ENCODE measurements at regions not wholly inside any gene's neighbourhood (a gene's known extent, or its start where the extent isn't known, plus 50 kb on each side); places are given as distances from the start of the nearest gene placed in this dataset.

DNA sequence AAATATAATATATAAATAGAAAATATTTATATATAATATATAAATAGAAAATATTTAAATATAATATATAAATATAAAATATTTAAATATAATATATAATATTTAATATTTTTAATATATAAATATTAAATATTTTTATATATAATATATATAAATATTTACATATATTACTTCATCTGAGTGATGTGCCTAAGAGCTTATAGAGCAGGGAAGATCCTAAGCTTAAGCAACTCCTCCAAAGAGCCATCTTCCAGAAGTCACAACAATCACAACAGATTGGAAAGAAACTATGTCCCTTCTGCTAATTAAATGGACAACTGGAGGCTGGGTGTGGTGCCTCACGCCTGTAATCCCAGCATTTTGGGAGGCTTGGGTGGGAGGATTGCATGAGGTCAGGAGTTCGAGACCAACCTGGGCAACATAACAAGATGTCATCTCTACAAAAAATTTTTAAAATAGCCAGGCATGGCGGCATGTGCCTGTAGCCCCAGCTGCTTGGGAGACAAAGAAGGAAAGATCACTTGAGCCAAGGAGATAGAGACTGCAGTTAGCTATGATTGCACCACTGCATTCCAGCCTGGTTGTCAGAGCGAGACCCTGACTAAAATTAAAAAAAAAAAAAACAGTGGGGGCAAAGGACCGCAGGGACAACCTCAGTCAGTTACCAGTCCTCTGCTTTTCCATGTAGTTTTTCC lies 198.7 kb downstream of the SKIDA1 start:
- DNase-seq (ENCODE audit: low read depth) = no peak

DNA sequence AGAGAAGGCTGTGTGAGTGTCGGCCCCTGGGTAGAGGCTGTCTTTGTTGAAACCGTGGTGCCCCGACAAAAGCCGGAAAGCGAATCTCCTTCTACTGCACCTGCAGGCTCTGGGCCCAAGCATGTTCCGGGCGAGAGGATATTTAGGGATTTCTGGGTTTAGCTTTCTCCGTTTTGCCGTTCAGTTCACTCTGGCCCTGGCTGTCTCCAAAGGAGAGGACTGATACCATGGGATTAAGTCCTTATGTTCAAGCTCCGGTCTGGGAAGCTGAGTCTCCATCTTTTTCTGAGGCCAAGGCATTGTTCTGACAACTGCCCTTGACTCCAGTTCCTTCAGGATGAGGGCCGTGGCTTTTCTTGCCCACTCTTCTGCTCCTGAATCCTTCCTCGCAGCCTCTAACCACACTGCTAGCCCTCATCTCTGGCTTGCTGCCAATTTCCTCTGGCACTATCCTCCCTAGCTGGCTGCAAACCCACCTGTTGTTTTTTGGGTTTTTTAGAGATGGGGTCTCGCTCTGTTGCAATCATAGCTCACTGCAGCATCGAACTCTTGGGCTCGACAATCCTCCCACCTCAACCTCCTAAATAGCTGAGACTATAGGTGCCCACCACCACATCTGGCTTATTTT lies 206.8 kb downstream of the SKIDA1 start:
- DNase-seq (ENCODE audit: low read depth) = peak; percentile 42

DNA sequence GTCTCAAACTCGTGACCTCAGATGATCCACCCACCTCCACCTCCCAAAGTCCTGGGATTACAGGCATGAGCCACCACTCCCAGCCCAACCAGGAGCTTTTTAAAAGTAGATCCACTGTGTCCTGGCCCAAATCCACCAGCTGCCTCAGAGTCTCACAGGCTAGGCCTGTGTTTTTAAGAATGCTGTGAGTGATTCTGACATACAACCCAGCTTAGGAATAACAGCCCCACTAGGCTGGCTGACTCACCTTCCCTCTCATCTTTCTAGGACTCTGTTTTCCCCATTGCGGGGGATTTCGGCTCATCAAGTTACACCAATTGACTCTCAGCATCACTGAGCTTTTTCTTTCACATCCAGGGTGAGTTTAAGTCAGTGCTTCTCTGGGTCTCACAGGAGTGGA lies 207.6 kb downstream of the SKIDA1 start:
- peak; percentile 75 for DNase-seq (ENCODE audit: low read depth)

DNA sequence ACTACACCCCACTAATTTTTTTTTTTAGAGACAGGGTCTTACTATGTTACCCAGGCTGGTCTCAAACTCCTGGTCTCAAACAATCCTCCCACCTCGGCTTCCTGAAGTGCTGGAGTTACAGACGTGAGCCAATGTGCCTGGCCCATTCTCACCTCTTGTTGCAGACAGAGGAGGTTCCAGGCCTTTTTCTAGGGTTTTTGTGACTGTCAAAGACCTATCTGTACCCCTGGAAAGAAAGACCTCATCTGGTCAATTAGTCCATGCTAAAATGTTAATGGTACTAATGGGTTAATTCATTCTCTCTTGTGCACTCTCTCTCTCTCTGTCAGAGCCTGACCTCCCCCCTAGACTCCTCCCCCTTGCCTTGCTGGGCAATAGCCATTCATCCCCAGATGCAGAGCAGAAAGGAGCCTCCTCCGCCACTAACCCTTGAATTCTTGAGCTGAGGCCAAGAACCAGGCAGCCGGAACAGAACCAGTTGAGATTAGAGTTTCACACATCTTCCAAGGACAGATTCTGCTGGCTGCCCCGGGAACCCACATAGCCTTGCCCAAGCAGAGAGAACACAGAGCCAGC lies 209.7 kb downstream of the SKIDA1 start:
- DNase-seq (ENCODE audit: low read depth) = peak; percentile 85

DNA sequence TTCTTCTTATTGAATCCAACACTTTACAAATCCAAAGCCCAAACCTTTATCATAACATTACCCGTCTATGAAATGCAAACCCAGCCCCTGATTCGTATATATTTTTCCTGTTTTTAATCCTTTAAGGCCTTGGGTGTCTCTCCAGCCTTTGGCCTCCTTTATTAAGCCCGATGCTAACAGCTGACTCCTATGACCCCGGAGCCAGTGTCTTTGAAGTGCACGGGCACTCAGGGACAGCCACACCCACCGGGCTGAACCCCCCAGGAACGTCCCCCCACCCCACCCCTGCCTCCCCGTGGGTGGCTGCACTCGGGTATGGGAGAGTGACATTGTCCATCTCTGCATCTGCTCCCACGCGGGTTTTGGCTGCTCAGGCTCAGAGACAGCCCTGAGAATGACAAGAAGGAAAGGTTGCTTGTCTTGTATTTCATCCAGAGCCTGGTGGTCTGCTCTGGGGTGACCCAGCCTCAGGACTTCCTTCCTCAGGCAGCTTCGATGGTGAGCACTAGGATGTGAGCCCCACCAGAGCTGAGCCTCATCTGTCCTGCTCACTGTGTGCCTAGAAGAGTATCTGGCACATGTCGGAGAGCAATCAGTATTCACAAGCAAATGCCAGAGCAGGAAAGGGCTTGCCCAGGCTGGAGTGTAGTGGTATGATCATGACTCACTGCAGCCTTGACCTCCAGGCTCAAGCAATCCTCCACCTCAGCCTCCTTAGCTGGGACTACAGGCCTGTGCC lies 210.4 kb downstream of the SKIDA1 start:
- peak; percentile 67 for DNase-seq (ENCODE audit: low read depth)

DNA sequence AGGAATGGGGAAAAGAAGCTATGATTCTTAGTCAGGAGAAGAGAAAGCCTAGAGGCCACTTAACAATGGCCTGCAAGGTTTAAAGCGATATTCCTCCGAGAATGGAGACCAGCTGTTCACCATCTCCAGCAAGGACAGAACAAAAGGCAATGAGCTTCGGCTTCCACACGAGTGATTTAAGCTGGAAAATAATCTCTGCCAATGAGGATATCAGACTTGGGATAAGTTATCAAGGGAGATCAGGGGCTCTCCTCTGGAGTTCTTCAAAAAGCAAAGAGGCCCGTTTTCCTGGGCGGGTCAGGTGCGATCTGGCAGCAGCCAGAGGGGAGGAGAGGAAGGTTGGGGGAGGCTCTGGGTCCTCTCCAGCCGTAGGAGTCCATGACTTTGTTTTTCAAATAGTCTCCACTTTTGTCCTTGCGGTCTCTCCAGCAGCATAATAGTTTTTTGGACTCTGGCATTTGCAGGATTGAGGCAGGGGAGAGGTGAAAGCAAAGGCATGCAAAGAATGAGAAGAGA lies 211.3 kb downstream of the SKIDA1 start:
- DNase-seq (ENCODE audit: low read depth) = no peak

DNA sequence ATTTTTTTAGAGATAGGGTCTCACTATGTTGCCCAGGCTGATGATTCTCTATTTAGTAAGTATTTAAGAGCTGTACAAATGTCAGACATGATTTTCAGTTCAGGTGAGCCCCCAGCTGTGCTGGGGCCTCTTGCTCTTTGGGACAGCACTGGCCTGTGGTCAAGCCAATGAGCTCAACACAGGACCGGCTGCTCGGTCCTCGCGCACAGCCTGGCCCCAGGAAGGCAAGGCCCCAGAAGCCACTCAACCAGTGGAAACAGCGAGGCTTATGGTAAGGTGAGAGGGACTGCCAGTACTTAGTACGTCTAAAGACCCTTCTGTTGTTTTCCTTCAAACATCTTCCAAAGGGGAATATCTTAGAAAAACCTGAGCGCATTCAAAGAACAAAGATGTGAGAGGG lies 211.8 kb downstream of the SKIDA1 start:
- DNase-seq (ENCODE audit: low read depth) = no peak

DNA sequence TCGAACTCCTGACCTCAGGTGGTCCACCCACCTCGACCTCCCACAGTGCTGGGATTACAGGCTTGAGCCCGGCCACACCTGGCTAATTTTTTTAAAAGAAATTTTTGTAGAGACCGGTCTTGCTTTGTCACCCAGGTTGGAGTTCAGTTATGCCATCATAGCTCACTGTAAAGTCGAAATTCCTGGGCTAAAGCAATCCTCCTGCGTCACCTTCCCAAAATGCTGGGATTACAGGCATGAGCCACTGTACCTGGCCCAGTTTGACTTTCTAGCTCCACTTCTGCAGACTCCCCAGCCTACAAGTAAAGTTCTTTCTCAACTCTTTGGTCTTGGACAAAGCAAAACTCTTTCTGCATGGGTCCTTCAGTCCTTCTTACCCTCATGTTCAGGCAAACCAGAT lies 214.1 kb downstream of the SKIDA1 start:
- no peak for DNase-seq (ENCODE audit: low read depth)

DNA sequence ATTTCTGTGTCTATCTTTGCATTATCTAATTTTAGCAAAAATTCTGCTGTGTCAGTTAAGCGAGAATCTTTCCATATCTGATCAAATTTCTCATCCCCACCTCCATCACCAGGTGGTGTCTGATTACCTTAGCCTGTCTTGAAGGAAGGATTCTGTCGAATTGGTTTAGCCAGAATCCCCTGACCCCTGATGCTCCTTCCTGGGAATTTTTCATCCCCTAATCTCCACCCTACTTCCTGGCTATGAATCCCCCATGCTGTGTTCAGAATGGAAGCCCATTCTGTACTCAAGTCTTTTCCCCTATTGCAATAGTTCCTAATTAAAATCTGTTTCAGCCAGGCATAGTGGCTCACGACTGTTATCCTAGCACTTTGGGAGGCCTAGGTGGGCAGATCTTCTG lies 216.1 kb downstream of the SKIDA1 start:
- DNase-seq (ENCODE audit: low read depth) = no peak

DNA sequence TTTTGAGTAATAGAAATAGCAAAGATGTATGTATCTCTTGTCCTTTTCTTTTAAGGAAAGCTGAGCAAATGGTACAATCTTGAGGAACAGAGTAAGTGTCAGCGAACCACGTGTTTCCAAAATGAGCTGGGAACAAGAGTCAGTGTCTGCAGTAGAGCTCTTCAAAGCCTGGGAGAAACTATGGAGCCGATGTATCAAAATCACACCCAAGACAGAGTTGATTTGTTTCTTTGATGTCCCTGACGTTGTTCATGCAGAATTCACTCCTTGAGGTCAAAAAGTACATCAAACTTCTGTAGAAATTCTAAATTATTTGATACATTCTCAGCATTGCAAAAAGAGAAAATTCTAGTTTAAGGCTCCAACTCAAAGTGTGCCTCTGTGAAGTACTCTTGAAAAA lies 216.5 kb downstream of the SKIDA1 start:
- DNase-seq (ENCODE audit: low read depth) = no peak

DNA sequence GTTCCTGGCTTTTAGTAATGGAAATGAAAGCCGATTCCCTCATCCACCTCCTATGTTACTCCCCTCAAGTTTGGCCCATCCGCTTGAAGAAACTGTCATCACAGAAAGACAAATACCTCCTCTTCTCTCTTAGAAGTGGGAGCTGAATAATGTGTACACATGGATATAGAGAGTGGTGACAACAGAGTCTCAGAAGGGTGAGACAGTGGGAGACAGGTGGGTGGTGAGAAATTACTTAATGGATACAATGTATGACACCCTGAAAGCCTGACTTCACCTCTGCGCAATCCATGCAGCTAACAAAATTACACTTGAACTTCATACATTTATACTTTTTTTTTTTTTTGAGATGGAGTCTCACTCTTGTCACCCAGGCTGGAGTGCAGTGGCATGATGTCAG lies 217.5 kb downstream of the SKIDA1 start:
- no peak for DNase-seq (ENCODE audit: low read depth)

DNA sequence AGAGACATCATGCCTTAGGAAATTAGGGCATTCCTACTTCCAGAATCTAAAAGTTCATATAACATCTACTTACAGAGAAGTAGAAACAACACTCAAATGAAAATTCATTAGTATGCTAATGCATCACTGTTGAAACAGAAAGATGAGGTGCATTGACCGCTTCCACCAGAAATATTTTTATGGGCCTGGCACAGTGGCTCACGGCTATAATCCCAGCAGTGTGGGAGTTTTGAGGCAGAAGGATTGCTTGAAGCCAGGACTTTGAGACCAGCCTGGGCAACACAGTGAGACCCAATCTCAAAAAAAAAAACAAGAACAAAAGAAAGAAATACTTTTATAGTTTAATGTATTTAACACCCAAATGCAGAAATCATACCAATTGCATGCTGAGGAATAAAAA lies 220.9 kb downstream of the SKIDA1 start:
- no peak for DNase-seq (ENCODE audit: low read depth)

DNA sequence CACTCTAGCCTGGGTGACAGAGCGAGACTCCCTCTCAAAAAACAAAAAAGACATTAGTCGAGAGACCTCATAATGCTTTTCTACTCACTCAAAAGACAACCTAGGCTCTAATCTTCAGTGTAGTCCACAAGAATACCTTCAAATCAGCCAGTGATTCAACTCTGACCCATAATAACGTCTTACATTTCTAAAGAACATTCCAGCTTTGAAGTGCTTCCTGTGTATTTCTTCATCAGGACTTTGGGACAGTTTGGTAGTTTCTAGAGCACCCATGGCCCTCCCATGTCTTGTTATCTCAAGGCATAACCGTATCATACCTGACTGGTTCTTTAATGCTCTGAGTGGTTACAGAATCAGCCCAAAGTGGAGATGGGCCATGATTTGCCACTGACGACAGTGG lies 221.3 kb downstream of the SKIDA1 start:
- DNase-seq (ENCODE audit: low read depth) = no peak

DNA sequence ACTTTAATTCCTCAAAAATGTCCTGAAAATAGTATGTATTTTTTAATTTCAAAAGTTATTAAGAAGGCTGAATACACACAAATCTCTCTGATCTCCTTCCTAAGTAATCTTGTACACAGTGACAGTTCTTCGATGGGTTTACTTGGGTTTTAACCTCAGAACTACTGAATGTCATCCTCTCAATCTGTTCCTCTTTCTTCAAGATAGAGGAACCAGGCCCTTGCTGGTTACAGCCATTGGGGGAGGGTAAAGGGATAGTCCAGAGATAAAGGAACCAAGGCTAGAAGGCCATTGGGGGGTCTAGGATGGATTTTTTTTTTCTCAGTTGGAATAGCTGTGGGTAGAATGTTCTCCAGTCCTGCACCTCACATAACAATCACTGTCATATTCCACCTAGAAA lies 224.9 kb downstream of the SKIDA1 start:
- DNase-seq (ENCODE audit: low read depth) = no peak

DNA sequence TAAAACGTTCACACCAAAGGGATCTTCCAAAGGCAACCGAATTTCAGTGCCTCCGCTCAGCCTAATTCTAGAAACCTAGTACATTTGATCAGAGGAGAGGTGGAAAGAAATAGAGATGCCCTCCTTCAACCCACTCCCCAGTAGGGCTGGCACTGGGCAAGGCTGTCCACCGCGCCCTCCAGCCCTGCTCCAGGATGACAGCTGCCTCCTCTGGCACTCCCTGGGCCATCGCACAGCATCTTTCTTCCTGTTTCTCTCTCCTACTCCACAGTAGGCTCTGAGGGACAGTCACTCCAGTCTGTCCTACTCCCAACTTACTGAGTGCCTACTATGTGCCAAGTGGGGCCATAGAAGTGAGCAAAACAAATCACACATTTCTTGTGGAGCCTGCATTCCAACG lies 226.2 kb downstream of the SKIDA1 start:
- DNase-seq (ENCODE audit: low read depth) = no peak

DNA sequence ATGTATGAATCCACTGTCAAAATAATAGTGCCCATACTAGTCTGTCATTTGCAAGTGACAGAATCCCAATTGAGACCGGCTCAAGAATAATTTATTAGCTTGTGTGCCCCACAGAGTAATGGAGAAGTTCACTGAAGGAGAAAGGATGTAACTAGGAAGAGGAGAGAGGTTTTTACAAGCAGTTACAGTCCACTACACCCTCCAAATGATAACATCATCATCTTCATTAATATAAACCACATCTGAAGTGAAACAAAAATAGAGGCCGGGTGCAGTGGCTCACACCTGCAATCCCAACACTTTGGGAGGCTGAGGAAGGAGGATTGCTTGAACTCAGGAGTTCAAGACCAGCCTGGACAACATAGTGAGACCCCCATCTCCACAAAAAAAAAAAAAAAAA lies 226.8 kb downstream of the SKIDA1 start:
- DNase-seq (ENCODE audit: low read depth) = no peak

DNA sequence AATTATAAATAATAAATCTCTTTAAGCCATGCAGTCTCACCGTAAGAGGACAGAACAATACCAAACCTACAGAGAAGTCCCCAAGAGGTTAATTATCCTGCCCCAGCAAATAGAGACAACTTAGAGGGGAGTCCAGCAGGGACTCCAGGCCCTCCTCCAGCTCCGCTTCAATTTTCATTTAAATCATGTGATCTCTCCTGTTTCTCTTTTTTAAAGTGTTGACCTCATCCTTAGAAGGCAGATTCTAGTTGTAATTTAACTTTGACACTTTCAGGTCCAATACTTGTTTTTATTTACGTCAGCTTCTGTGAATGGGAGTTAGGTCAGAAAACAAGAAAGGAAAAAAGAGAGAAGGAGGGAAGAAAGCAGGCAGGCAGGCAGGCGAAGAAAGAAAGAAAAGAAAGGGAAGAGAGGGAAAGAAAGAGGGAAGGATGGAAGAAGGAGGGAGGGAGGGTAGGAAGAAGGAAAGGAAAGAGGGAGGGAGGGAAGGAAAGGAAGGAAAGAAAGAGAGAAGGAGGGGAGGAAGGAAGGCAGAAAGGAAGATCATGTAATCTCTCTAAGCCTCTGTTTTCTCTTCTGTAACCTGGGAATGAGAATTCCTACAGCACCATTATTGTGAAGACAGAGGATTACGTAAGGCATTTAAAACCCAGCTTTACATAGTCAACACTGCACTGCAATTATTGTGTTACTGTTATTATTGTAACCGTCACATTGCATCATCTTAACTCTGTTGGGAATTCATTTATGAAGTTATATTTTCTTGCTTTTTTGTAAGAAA lies 227.7 kb downstream of the SKIDA1 start:
- no peak for DNase-seq (ENCODE audit: low read depth)

DNA sequence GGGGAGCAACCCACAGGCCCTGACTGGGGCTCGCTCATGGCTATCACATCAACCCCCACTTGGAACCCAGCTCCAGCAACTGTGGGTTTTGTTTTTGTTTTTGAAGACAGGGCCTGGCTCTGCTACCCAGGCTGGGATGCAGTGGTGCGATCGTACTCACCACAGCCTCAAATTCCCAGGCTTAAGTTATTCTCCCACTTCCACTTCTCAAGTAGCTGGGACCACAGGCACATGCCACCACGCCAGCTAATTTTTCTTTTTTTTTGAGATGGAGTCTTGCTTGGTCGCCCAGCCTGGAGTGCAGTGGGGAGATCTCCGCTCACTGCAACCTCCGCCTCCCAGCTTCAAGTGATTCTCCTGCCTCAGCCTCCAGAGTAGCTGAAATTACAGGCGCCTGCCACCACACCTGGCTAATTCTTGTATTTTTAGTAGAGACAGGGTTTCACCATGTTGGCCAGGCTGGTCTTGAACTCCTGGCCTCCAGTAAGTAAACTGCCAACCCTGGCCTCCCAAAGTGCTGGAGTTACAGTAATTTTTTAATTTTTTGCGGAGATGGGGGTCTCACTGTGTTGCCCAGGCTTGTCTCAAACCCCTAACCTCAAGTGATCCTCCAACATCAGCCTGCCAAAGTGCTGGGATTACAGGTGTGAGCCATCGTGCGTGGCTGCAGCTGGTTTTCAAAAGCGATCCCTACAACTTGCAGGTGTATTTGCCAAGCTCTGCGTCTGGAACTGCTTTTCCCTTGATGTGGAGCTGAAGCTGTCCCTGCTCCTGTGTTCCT lies 228.7 kb downstream of the SKIDA1 start:
- DNase-seq (ENCODE audit: low read depth) = no peak

DNA sequence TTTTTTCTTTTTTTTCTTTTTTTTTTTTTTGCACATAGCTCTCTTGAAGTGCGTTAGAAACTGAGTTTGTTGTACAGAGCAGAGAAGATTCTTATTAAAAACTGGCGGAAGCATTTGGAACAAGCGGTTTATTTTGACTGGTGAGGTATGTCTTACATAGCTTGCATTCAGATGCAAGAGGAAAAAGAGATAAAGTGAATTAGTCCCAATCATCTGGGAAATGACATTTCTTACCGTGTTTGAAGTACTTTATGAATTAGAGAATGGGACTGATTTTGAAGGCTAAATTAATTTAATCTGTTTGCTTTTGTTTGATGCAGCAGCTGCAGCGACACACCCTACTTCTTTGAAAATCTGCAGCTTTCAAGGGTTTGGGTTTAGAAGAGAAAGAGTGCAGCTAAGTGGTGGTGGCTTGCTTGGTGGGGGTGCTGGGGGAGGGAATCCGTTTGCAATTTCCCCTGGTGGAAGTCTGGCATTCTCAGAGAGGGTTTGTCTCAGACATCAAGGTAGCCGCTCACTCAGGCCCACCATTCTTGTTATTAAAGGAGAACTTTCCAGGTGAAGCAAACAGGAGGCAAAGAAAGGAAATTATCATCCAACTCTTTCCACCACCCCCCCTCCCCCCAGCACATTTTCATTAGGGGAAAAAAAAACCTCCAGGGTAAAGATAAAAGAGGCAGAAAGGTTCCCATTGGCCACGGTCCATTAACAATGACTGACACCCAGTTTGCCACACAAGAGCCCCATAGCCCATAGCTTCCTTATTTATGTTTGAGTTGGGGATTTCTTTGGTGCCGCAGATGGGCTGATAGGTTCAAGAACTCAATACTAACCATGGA lies 231.7 kb downstream of the SKIDA1 start:
- DNase-seq (ENCODE audit: low read depth) = no peak

Data from M059J (cell line).